Body of pancreas (tissue), 4 donors: ENCODE measurements at regions not wholly inside any gene's neighbourhood (a gene's known extent, or its start where the extent isn't known, plus 50 kb on each side); places are given as distances from the start of the nearest gene placed in this dataset.

Experiments used
- ATAC-seq: fragments of 150-250 bp; one replicate; pipeline ENCODE4 v1.9.1; 2016
- DNase-seq, 4 donors: peaks; one replicate each; pipeline ENCODE4 v3.0.0-alpha.2; 2019
- H3K27ac ChIP-seq, 4 donors: fragments of 200-600 bp; sonication (generic); 1 replicate in 3 of 4; 2 replicates in 1 of 4; pipeline versions ENCODE4 v1.5.1 to v1.6.1; 2016 to 2019; ENCODE audit warnings: mild to moderate bottlenecking in 1 of 4, mixed read lengths in 1 of 4, moderate library complexity in 1 of 4
- H3K27me3 ChIP-seq, 2 donors: fragments of 200-600 bp; sonication (generic); one replicate each; pipeline ENCODE4 v1.6.0; 2016; ENCODE audit warnings: mild to moderate bottlenecking in 1 of 2
- H3K36me3 ChIP-seq, 2 donors: fragments of 200-600 bp; sonication (generic); replicated peaks in 1 of 2; 2 replicates each; pipeline ENCODE4 v1.5.1; 2016; ENCODE audit warnings: low read depth in 2 of 2; ENCODE audit not compliant: insufficient read depth in 1 of 2
- H3K4me1 ChIP-seq: fragments of 200-600 bp; sonication (generic); one replicate; pipeline ENCODE4 v1.6.0; 2016
- H3K4me3 ChIP-seq, 2 donors: fragments of 200-600 bp; sonication (generic); 1 replicate in 1 of 2; 2 replicates in 1 of 2; pipeline ENCODE4 v1.5.1; 2016 to 2019
- H3K9me3 ChIP-seq, 3 donors: fragments of 200-600 bp; sonication (generic); 1 replicate in 2 of 3; 2 replicates in 1 of 3; pipeline ENCODE4 v1.5.1; 2016
- CTCF ChIP-seq, 7 experiments: fragments of 450-650 bp in 4 of 7; fragments of 200-600 bp in 3 of 7; sonication (generic) in 3 of 7; IDR thresholded peaks; one replicate each; pipeline ENCODE4 v1.5.1; 2016 to 2019; ENCODE audit warnings: antibody characterized with exemption in 7 of 7
- POLR2A ChIP-seq, 3 donors: fragments of 450-650 bp; IDR thresholded peaks; one replicate each; pipeline ENCODE4 v1.6.1; 2016; ENCODE audit warnings: antibody characterized with exemption in 3 of 3, mild to moderate bottlenecking in 2 of 3
- WGBS, 2 donors: methylation state at CpG; one replicate each; pipeline ENCODE4 v1.1.5; 2017; 5-methylcytosine and 5-hydroxymethylcytosine counted together
- intact Hi-C: fragments of 100-400 bp; cut with DNase I; formaldehyde crosslinking; loops from one replicate; pipeline ENCODE4 v1.15.1; 2023

GRCh38 chr12:42789808-42790760, 200.5 kb upstream of the PRICKLE1 start:
- WGBS, 2 donors = 71 to 73% methylated on average over 15 of the region's 15 CpGs
- TF ChIP-seq CTCF (IDR thresholded peaks at IDR 0.05) (no peak), POLR2A (IDR thresholded peaks at IDR 0.05) (no peak)
- Histone ChIP-seq H3K4me3 (no peak overlapping the region), H3K9me3 (no peaks in the 10 kb centered on the region), H3K27me3 (no peaks in the 10 kb centered on the region), H3K4me1 (peaks cover 4% of the 10 kb centered on the region), H3K27ac (peak overlapping the region in 2 of 4 donors; percentile 37 to 43), H3K36me3 (no peaks in the 10 kb centered on the region)
- ATAC-seq (no peak), DNase-seq (no peak)
- intact Hi-C loops = no loop called here

- Histone ChIP-seq H3K4me3 (no peak overlapping the region), H3K9me3 (no peaks in the 10 kb centered on the region), H3K27ac (no peak overlapping the region), H3K4me1 (peaks cover 4% of the 10 kb centered on the region), H3K36me3 (no peaks in the 10 kb centered on the region), H3K27me3 (no peaks in the 10 kb centered on the region)
- no peak for TF ChIP-seq CTCF (IDR thresholded peaks at IDR 0.05)
- TF ChIP-seq POLR2A (IDR thresholded peaks at IDR 0.05) = no peak
- DNase-seq (no peak), ATAC-seq (no peak)
- WGBS, 2 donors = 67 to 74% methylated on average over 5 of the region's 5 CpGs
- intact Hi-C loops = no loop called here
Observed at GRCh38 chr12:42786400-42787148, 197.0 kb upstream of the PRICKLE1 start.

- 56 to 69% methylated on average over 2 of the region's 2 CpGs for WGBS, 2 donors
- no peaks in the 10 kb centered on the region for H3K9me3 ChIP-seq
- DNase-seq (no peak), ATAC-seq (no peak)
- peaks cover 4% of the 10 kb centered on the region for H3K4me1 ChIP-seq
- intact Hi-C loops = no loop called here
- TF ChIP-seq POLR2A (IDR thresholded peaks at IDR 0.05) (no peak), CTCF (IDR thresholded peaks at IDR 0.05) (no peak)
- no peaks in the 10 kb centered on the region for H3K27me3 ChIP-seq
- no peaks in the 10 kb centered on the region for H3K36me3 ChIP-seq
- no peak overlapping the region for H3K27ac ChIP-seq
- no peak overlapping the region for H3K4me3 ChIP-seq
Observed at GRCh38 chr12:42785944-42786343, 196.4 kb upstream of the PRICKLE1 start.

- Histone ChIP-seq H3K36me3 (no peaks in the 10 kb centered on the region), H3K4me3 (no peak overlapping the region), H3K9me3 (no peaks in the 10 kb centered on the region), H3K27ac (no peak overlapping the region), H3K27me3 (no peaks in the 10 kb centered on the region), H3K4me1 (no peaks in the 10 kb centered on the region)
- no peak for DNase-seq
- WGBS, 2 donors = 71 to 80% methylated on average over 1 of the region's 1 CpG
- no peak for ATAC-seq
- TF ChIP-seq POLR2A (IDR thresholded peaks at IDR 0.05) (no peak), CTCF (IDR thresholded peaks at IDR 0.05) (no peak)
- intact Hi-C loops = no loop called here
Observed at GRCh38 chr12:42780671-42781070, 191.1 kb upstream of the PRICKLE1 start.
